ENCODE measurements at regions not wholly inside any gene's neighbourhood (a gene's known extent, or its start where the extent isn't known, plus 50 kb on each side); places are given as distances from the start of the nearest gene placed in this dataset.

- Mint-ChIP-seq H3K4me3 (no peak overlapping the region), H3K9me3 (no peaks in the 10 kb centered on the region), H3K27ac (no peak overlapping the region), H3K36me3 (ENCODE audit: insufficient read depth in 1 of 3, low read depth in 3 of 3) (no peaks in the 10 kb centered on the region), H3K27me3 (ENCODE audit: low read depth) (no peaks in the 10 kb centered on the region), H3K4me1 (peaks cover 0 to 4% of the 10 kb centered on the region in 2 experiments; a peak in 1 of 4 replicates)
- Histone ChIP-seq H4K5ac (ENCODE audit: insufficient read length, low read depth, low read length) (no peak overlapping the region), H3K9me3 (ENCODE audit: control insufficient read depth, low read depth, low read length) (no peaks in the 10 kb centered on the region), H3K79me2 (ENCODE audit: insufficient read depth, low read length) (no peaks in the 10 kb centered on the region), H3K79me1 (ENCODE audit: insufficient read depth, low read depth, low read length, poor library complexity, severe bottlenecking) (no peaks in the 10 kb centered on the region), H4K91ac (ENCODE audit: insufficient read length, low read depth, low read length) (no peak overlapping the region), H2BK5ac (ENCODE audit: insufficient read length, low read length) (no peak overlapping the region), H3K23me2 (ENCODE audit: insufficient read length, low read depth, low read length, poor library complexity, severe bottlenecking) (no peaks in the 10 kb centered on the region), H3K14ac (ENCODE audit: insufficient read depth, low read length) (no peak overlapping the region), H3K4ac (ENCODE audit: low read depth, low read length) (no peak overlapping the region), H3K27me3 (ENCODE audit: insufficient read depth, low read length) (no peaks in the 10 kb centered on the region), H3K4me2 (ENCODE audit: insufficient read depth, insufficient read length, low read length) (no peak overlapping the region), H2BK20ac (ENCODE audit: low read depth, low read length, poor library complexity, severe bottlenecking) (no peak overlapping the region), H3K4me1 (ENCODE audit: insufficient read depth, low read length) (no peaks in the 10 kb centered on the region), H3K9ac (ENCODE audit: extremely low read depth, insufficient read length, low read length) (no peak overlapping the region), H3T11ph (ENCODE audit: low read length) (no peak overlapping the region), H2BK120ac (ENCODE audit: low read depth, low read length, poor library complexity, severe bottlenecking) (no peak overlapping the region), H2BK15ac (ENCODE audit: low read depth, low read length) (no peak overlapping the region), H2AK5ac (ENCODE audit: insufficient read length, low read length) (no peak overlapping the region), H2BK12ac (ENCODE audit: insufficient read length, low read depth, low read length) (no peak overlapping the region), H3K27ac (ENCODE audit: insufficient read length, low read depth, low read length) (no peak overlapping the region), H4K20me1 (ENCODE audit: control insufficient read depth, insufficient read depth, insufficient read length) (no peaks in the 10 kb centered on the region), H4K8ac (replicated peaks; ENCODE audit: insufficient read length, low read depth, low read length) (no peak overlapping the region), H3K23ac (ENCODE audit: insufficient read length, low read depth, low read length) (no peak overlapping the region), H3K18ac (ENCODE audit: insufficient read length, low read depth, low read length) (no peak overlapping the region), H3K56ac (ENCODE audit: insufficient read length, low read depth, low read length) (no peak overlapping the region), H2AFZ (ENCODE audit: low read length) (no peak overlapping the region)
- no peak for DNase-seq
- TF ChIP-seq CTCF (conservative IDR thresholded peaks at IDR 0.05) = no peak
- WGBS (ENCODE audit: extremely low coverage, insufficient read length, low lambda C conversion rate) = no CpG with 5 or more reads among the region's 2 CpGs
Measured at GRCh38 chr9:13467157-13467556, 187.7 kb upstream of the MPDZ start.
